Immature natural killer cell (primary cell): ENCODE measurements at regions not wholly inside any gene's neighbourhood (a gene's known extent, or its start where the extent isn't known, plus 50 kb on each side); places are given as distances from the start of the nearest gene placed in this dataset.
"Not testable (repeated sequence)": the region's sequence is repeated elsewhere in the genome, so short reads cannot be mapped to it uniquely, and the experiment has no call there.

Source experiments
- DNase-seq, 3 donors: peaks; one replicate each; pipeline ENCODE4 v3.0.0; 2022; ENCODE audit warnings: mixed read lengths in 1 of 3
- H3K27ac Mint-ChIP-seq, 6 donors: one replicate each; pipeline ENCODE4 v1.8.0; 2020; ENCODE audit warnings: mixed read lengths in 6 of 6, mild to moderate bottlenecking in 5 of 6, inconsistent platforms in 4 of 6, moderate library complexity in 3 of 6
- H3K27me3 Mint-ChIP-seq, 3 donors: one replicate each; pipeline ENCODE4 v1.8.0; 2020 to 2021; ENCODE audit warnings: low read depth in 3 of 3, mild to moderate bottlenecking in 3 of 3, mixed read lengths in 3 of 3, moderate library complexity in 3 of 3, inconsistent platforms in 1 of 3
- H3K36me3 Mint-ChIP-seq, 3 donors: one replicate each; pipeline ENCODE4 v1.8.0; 2020; ENCODE audit warnings: mixed read lengths in 3 of 3, inconsistent platforms in 2 of 3, mild to moderate bottlenecking in 2 of 3
- H3K4me1 Mint-ChIP-seq, 2 donors: one replicate each; pipeline ENCODE4 v1.8.0; 2020; ENCODE audit warnings: inconsistent platforms in 2 of 2, mild to moderate bottlenecking in 2 of 2, mixed read lengths in 2 of 2, moderate library complexity in 1 of 2
- H3K4me3 Mint-ChIP-seq, 5 donors: one replicate each; pipeline ENCODE4 v1.8.0; 2020; ENCODE audit warnings: mild to moderate bottlenecking in 5 of 5, mixed read lengths in 5 of 5, inconsistent platforms in 3 of 5, moderate library complexity in 3 of 5
- H3K9me3 Mint-ChIP-seq, 6 donors: one replicate each; pipeline ENCODE4 v1.8.0; 2020; ENCODE audit warnings: mild to moderate bottlenecking in 6 of 6, mixed read lengths in 6 of 6, inconsistent platforms in 4 of 6, moderate library complexity in 3 of 6

- no peaks in the 10 kb centered on the region for H3K9me3 Mint-ChIP-seq
- H3K27me3 Mint-ChIP-seq: peaks cover 0 to 10% (median 0%) of the 10 kb centered on the region in 3 donors
- no peaks in the 10 kb centered on the region for H3K4me1 Mint-ChIP-seq
- no peaks in the 10 kb centered on the region for H3K36me3 Mint-ChIP-seq
- H3K27ac Mint-ChIP-seq: no peak overlapping the region
- no peak for DNase-seq
- H3K4me3 Mint-ChIP-seq: no peak overlapping the region
Observed at GRCh38 chr3:19022546-19022945, 125.8 kb upstream of the KCNH8 start.

- Mint-ChIP-seq H3K36me3 (no peaks in the 10 kb centered on the region), H3K9me3 (peaks cover 0 to under 1% (median 0%) of the 10 kb centered on the region in 6 donors), H3K27ac (no peak overlapping the region), H3K27me3 (peaks cover 0 to 4% (median 3%) of the 10 kb centered on the region in 3 donors), H3K4me1 (no peaks in the 10 kb centered on the region), H3K4me3 (no peak overlapping the region)
- DNase-seq: no peak
Observed at GRCh38 chr3:19016851-19017250, 131.5 kb upstream of the KCNH8 start.

GRCh38 chr3:19013879-19014278 is 134.4 kb upstream of the KCNH8 start:
- H3K9me3 Mint-ChIP-seq: peaks cover 0 to 2% (median 0%) of the 10 kb centered on the region in 6 donors
- no peaks in the 10 kb centered on the region for H3K4me1 Mint-ChIP-seq
- H3K27me3 Mint-ChIP-seq: peaks cover 0 to 4% (median 3%) of the 10 kb centered on the region in 3 donors
- H3K27ac Mint-ChIP-seq: no peak overlapping the region
- no peak overlapping the region for H3K4me3 Mint-ChIP-seq
- no peaks in the 10 kb centered on the region for H3K36me3 Mint-ChIP-seq
- DNase-seq: no peak

DNA sequence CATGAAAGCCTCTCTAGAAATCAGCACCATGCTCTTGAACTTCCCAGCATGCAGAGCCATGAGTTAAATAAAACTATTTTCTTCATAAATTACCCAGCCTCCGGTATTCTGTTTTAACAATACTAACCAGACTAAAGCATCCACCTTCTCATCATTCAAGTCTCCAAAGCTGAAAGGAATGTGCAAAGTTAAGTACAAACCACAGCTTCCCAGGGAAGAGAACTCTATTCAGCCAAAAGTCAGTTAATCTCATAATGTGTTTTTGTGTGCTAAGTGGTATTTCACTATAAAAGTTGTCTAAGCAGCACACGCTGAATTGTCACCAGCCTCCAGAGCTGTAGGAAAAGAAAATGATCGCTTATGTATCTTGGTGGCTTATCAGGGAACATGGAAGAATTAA is 135.5 kb upstream of the KCNH8 start:
- Mint-ChIP-seq H3K27ac (no peak overlapping the region), H3K27me3 (peaks cover 0 to 4% (median 0%) of the 10 kb centered on the region in 3 donors), H3K9me3 (peaks cover 0 to 2% (median 0%) of the 10 kb centered on the region in 6 donors), H3K4me1 (no peaks in the 10 kb centered on the region), H3K36me3 (no peaks in the 10 kb centered on the region), H3K4me3 (no peak overlapping the region)
- no peak for DNase-seq

- Mint-ChIP-seq H3K4me3 (no peak overlapping the region), H3K27ac (no peak overlapping the region), H3K36me3 (no peaks in the 10 kb centered on the region), H3K9me3 (no peaks in the 10 kb centered on the region), H3K4me1 (no peaks in the 10 kb centered on the region), H3K27me3 (no peaks in the 10 kb centered on the region)
- no peak for DNase-seq
Observed at GRCh38 chr3:19002606-19003005, 145.7 kb upstream of the KCNH8 start.

DNA sequence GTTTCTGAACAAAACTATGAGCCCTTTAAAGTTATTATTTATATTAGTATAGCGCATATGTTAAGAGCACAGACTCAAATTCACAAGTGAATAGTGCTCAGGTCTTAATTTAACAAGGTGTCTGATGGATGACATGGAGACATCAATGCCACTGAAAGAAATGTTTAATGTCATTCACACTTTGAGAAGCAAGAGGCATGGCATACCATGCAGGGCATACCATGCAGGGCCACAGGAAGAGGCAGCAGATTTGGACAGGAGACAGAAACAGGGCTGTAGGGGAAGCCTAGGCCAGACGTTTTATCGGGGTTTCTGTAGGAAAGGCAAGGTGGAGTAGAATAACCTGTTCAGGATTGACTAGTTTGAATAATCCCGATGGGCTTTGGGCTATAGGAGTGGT is 150.2 kb upstream of the KCNH8 start:
- Mint-ChIP-seq H3K27ac (no peak overlapping the region), H3K27me3 (peaks cover 0 to 1% (median 0%) of the 10 kb centered on the region in 3 donors), H3K4me3 (no peak overlapping the region), H3K9me3 (no peaks in the 10 kb centered on the region), H3K36me3 (no peaks in the 10 kb centered on the region), H3K4me1 (no peaks in the 10 kb centered on the region)
- no peak for DNase-seq

GRCh38 chr3:18992709-18993108 is 155.6 kb upstream of the KCNH8 start:
- Mint-ChIP-seq H3K9me3 (no peaks in the 10 kb centered on the region), H3K27ac (no peak overlapping the region), H3K27me3 (peaks cover 0 to 7% (median 1%) of the 10 kb centered on the region in 3 donors), H3K4me1 (no peaks in the 10 kb centered on the region), H3K4me3 (no peak overlapping the region), H3K36me3 (no peaks in the 10 kb centered on the region)
- no peak for DNase-seq

- H3K27ac Mint-ChIP-seq: no peak overlapping the region
Observed at GRCh38 chr3:18989237-18989795, 159.0 kb upstream of the KCNH8 start.

DNA sequence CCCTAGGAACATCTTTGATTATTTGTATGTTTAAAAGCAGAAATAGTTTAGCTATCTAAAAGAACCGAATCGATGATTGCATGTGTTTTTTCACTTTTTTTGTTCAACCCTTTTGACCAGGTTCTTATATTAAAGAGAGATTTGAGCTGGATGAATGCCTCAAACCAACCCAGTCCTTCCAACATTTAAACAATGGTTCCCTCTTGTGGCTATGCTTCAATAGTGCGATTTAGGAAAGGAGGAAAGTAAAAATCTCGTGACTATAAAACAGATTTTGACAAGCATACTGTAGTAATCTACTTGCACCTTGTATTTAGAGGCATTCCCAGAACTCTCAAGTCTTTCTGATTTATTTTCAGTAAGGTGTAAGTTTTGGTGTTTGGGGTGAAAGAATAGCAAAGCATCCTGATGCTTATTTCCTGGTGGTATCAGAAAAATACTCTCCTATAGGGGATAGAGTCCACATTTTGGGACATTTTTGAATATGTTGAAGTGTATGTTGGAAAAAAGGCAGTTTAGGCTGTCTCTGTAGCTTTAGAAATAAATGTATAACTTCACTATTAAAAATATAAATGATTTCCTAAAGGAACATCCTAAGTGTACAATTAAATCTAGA is 159.6 kb upstream of the KCNH8 start:
- DNase-seq: peak; percentile 11 to 26 (median 20)
- peaks cover 0 to 7% (median 0%) of the 10 kb centered on the region in 3 donors for H3K27me3 Mint-ChIP-seq
- H3K4me3 Mint-ChIP-seq: no peak overlapping the region
- H3K4me1 Mint-ChIP-seq: no peaks in the 10 kb centered on the region
- H3K27ac Mint-ChIP-seq: no peak overlapping the region
- no peaks in the 10 kb centered on the region for H3K9me3 Mint-ChIP-seq
- no peaks in the 10 kb centered on the region for H3K36me3 Mint-ChIP-seq

More at GRCh38 chr3:18989237-18989795, 159.0 kb upstream of the KCNH8 start:
- DNase-seq: no peak
- Mint-ChIP-seq H3K27me3 (peaks cover 0 to 7% (median 0%) of the 10 kb centered on the region in 3 donors), H3K9me3 (no peaks in the 10 kb centered on the region), H3K4me3 (no peak overlapping the region), H3K4me1 (no peaks in the 10 kb centered on the region), H3K36me3 (no peaks in the 10 kb centered on the region)

- peaks cover 2 to 7% (median 3%) of the 10 kb centered on the region in 3 donors for H3K27me3 Mint-ChIP-seq
- no peak overlapping the region for H3K27ac Mint-ChIP-seq
- H3K4me1 Mint-ChIP-seq: no peaks in the 10 kb centered on the region
- H3K4me3 Mint-ChIP-seq: no peak overlapping the region
- H3K9me3 Mint-ChIP-seq: no peaks in the 10 kb centered on the region
- DNase-seq: no peak
- H3K36me3 Mint-ChIP-seq: no peaks in the 10 kb centered on the region
Observed at GRCh38 chr3:18987862-18988447, 160.4 kb upstream of the KCNH8 start.

DNA sequence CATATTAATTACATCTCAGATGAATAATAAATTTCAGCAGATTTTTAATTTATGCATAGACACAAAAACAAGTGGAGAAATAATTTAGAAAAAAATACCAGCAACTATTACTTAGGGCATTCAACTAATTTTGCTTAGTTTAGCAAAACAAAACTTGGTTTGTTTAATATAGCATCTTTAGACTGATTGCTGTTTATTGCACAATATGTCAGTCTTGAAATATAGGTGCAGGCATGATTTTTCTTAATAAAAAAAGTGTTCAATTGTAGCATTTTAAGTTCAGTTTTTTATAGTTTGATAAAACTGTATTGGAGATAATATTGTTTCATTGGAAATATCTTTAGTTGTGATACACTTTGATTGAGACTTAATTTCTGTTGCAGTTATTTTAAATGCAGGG is 161.2 kb upstream of the KCNH8 start:
- Mint-ChIP-seq H3K4me3 (no peak overlapping the region), H3K4me1 (no peaks in the 10 kb centered on the region), H3K27me3 (peaks cover 3 to 7% (median 4%) of the 10 kb centered on the region in 3 donors), H3K36me3 (no peaks in the 10 kb centered on the region), H3K9me3 (no peaks in the 10 kb centered on the region), H3K27ac (no peak overlapping the region)
- DNase-seq: no peak

DNA sequence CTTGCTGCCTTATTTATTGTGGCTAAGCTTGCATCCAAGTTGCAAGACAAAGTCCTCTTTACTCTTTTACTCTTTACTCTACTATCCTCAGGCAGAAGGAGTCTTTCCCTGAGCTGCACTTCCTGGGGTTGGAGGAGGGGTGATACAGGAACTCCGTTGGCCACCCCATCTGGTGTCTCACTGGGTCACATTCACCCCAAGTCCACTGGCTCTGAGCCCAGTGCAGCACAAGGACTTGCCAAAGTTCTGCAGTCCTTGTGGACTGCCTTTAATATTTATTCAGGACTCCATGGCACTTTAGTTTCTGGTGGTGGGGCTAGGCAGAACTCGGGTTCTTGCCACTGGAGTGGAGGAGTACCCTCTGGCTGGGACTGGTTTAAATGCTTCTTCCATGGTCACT is 165.4 kb upstream of the KCNH8 start:
- H3K4me1 Mint-ChIP-seq: no peaks in the 10 kb centered on the region
- H3K27me3 Mint-ChIP-seq: peaks cover 0 to 4% (median 3%) of the 10 kb centered on the region in 3 donors
- H3K9me3 Mint-ChIP-seq: peaks cover 0 to 2% (median 0%) of the 10 kb centered on the region in 6 donors
- no peak overlapping the region for H3K27ac Mint-ChIP-seq
- H3K36me3 Mint-ChIP-seq: no peaks in the 10 kb centered on the region
- H3K4me3 Mint-ChIP-seq: no peak overlapping the region
- no peak for DNase-seq

DNA sequence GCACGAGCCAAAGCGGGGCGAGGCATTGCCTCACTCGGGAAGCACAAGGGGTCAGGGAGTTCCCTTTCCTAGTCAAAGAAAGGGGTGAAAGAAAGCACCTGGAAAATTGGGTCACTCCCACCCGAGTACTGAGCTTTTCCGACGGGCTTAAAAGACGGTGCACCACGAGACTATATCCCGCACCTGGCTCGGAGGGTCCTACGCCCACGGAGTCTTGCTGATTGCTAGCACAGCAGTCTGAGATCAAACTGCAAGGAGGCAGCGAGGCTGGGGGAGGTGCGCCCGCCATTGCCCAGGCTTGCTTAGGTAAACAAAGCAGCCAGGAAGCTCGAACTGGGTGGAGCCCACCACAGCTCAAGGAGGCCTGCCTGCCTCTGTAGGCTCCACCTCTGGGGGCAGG is 172.2 kb upstream of the KCNH8 start:
- H3K27me3 Mint-ChIP-seq: peaks cover 0 to 11% (median 2%) of the 10 kb centered on the region in 3 donors
- not testable (repeated sequence) for H3K36me3 Mint-ChIP-seq, H3K4me3 Mint-ChIP-seq, H3K27ac Mint-ChIP-seq, H3K4me1 Mint-ChIP-seq, DNase-seq
- H3K9me3 Mint-ChIP-seq: peaks cover 3 to 27% (median 16%) of the 10 kb centered on the region in 6 donors

GRCh38 chr3:18968120-18968519 is 180.2 kb upstream of the KCNH8 start:
- no peak for DNase-seq
- H3K9me3 Mint-ChIP-seq: peaks cover 0 to 3% (median under 1%) of the 10 kb centered on the region in 6 donors
- peaks cover 3 to 5% (median 3%) of the 10 kb centered on the region in 3 donors for H3K27me3 Mint-ChIP-seq
- H3K36me3 Mint-ChIP-seq: peaks cover 0 to 2% (median 0%) of the 10 kb centered on the region in 3 donors
- no peaks in the 10 kb centered on the region for H3K4me1 Mint-ChIP-seq
- H3K4me3 Mint-ChIP-seq: no peak overlapping the region
- H3K27ac Mint-ChIP-seq: no peak overlapping the region
